HG02588 (cell line): ENCODE measurements at regions not wholly inside any gene's neighbourhood (a gene's known extent, or its start where the extent isn't known, plus 50 kb on each side); places are given as distances from the start of the nearest gene placed in this dataset.
"Not testable (repeated sequence)": the region's sequence is repeated elsewhere in the genome, so short reads cannot be mapped to it uniquely, and the experiment has no call there.

Experiments
- ATAC-seq: cut with Tn5 transposase; IDR thresholded peaks from one replicate; pipeline ENCODE4 v1.9.1; 2021; ENCODE audit warnings: mild to moderate bottlenecking, moderate library complexity; ENCODE audit not compliant: unreplicated experiment

GRCh38 chr21:7828260-7828659 is 2693.1 kb upstream of the TPTE start:
- not testable (repeated sequence) for ATAC-seq

GRCh38 chr21:7829411-7829810 is 2692.0 kb upstream of the TPTE start:
- ATAC-seq, result not testable (repeated sequence)

GRCh38 chr21:7837315-7837714 is 2684.1 kb upstream of the TPTE start:
- not testable (repeated sequence) for ATAC-seq

- not testable (repeated sequence) for ATAC-seq
Measured at GRCh38 chr21:7853426-7853825, 2668.0 kb upstream of the TPTE start.

- ATAC-seq, result not testable (repeated sequence)
Measured at GRCh38 chr21:7853836-7854235, 2667.5 kb upstream of the TPTE start.
